SK-N-MC (cell line): ENCODE measurements at regions not wholly inside any gene's neighbourhood (a gene's known extent, or its start where the extent isn't known, plus 50 kb on each side); places are given as distances from the start of the nearest gene placed in this dataset.

Source experiments
- DNase-seq: peaks from one replicate; pipeline ENCODE4 v3.0.0-alpha.2; 2011; ENCODE audit warnings: low read depth, low spot score
- H3K27ac ChIP-seq: fragments of 200-600 bp; sonication (generic); 2 replicates; pipeline ENCODE4 v1.5.1; 2016; ENCODE audit warnings: mixed run types
- H3K36me3 ChIP-seq: fragments of 200-600 bp; sonication (generic); 2 replicates; pipeline ENCODE4 v1.6.1; 2017; ENCODE audit warnings: antibody characterized with exemption, low read length, mixed read lengths; ENCODE audit not compliant: insufficient read depth
- H3K4me3 ChIP-seq: fragments of 200-600 bp; sonication (generic); 2 replicates; pipeline ENCODE4 v1.5.1; 2016
- H3K9ac ChIP-seq: fragments of 200-600 bp; sonication (generic); 2 replicates; pipeline ENCODE4 v1.8.0; 2017; ENCODE audit warnings: mixed run types, mixed read lengths; ENCODE audit not compliant: insufficient read length
- H3K9me3 ChIP-seq: fragments of 200-600 bp; sonication (generic); 2 replicates; pipeline ENCODE4 v1.6.1; 2017; ENCODE audit warnings: low read depth, mild to moderate bottlenecking, antibody characterized with exemption, low read length, moderate library complexity, mixed read lengths
- EZH2 ChIP-seq: fragments of 200-600 bp; sonication (generic); IDR thresholded peaks from one replicate; pipeline ENCODE4 v1.6.1; 2017; ENCODE audit warnings: antibody characterized with exemption
- FOXP2 ChIP-seq: optimal IDR thresholded peaks from 2 replicates; pipeline ENCODE3; 2011; ENCODE audit warnings: mild to moderate bottlenecking, moderate library complexity; ENCODE audit not compliant: insufficient read depth; ENCODE audit errors: extremely low read length, control extremely low read depth
- POLR2AphosphoS5 ChIP-seq: IDR thresholded peaks from 2 replicates; pipeline ENCODE4 v1.6.1; 2012; ENCODE audit warnings: mild to moderate bottlenecking, low read depth, low read length, borderline replicate concordance

DNA sequence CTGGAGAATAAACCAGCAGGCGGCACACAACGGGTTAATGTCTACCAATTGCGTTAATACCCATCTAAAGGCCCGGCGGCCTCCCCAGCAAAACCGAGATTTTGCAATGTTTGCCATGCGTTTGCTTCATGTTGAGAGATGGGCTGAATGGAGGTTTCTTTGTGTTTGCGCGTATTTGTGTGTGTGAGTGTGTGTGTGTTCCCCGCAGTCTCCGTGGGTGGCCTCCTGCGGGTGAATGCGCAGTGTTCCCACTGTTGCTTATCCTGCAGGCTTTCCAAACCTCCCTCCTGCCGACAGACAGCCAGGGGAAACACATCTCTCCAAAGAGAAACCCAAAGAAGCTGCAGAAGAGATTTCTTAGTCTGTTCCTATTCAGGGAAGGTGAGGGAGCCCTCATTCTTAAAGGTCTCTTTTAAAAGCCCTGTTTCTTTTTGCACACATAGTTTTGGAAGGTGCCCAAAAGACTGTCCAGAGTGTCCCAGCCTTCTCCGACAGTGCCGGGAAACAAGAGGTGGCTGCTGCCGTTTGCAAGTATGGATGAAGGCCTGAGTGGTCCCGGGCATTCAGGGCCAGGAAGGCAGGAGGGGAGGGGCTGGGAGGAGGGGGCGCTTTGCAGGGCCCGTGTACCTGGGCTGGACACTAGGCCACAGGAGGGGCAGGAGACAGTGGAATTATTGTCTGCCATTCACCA lies 103.8 kb upstream of the ERCC6L2 start:
- Histone ChIP-seq H3K4me3 (peak overlapping the region; percentile 63), H3K9me3 (no peaks in the 10 kb centered on the region), H3K27ac (peak overlapping the region; percentile 78), H3K36me3 (no peaks in the 10 kb centered on the region), H3K9ac (no peak overlapping the region)
- DNase-seq, result no peak
- peak; percentile 63 for TF ChIP-seq FOXP2
- TF ChIP-seq POLR2AphosphoS5, result no peak

GRCh38 chr9:95770653-95771131 lies 104.8 kb upstream of the ERCC6L2 start:
- TF ChIP-seq FOXP2, result no peak
- no peak for TF ChIP-seq POLR2AphosphoS5
- TF ChIP-seq EZH2, result no peak
- DNase-seq, result no peak
- Histone ChIP-seq H3K36me3 (no peaks in the 10 kb centered on the region), H3K4me3 (no peak overlapping the region), H3K9ac (no peak overlapping the region), H3K9me3 (no peaks in the 10 kb centered on the region), H3K27ac (peak overlapping the region; percentile 78; the same call in 1 of the 2 replicates)

GRCh38 chr9:95769909-95770433 lies 105.5 kb upstream of the ERCC6L2 start:
- Histone ChIP-seq H3K4me3 (no peak overlapping the region), H3K27ac (no peak overlapping the region)

DNA sequence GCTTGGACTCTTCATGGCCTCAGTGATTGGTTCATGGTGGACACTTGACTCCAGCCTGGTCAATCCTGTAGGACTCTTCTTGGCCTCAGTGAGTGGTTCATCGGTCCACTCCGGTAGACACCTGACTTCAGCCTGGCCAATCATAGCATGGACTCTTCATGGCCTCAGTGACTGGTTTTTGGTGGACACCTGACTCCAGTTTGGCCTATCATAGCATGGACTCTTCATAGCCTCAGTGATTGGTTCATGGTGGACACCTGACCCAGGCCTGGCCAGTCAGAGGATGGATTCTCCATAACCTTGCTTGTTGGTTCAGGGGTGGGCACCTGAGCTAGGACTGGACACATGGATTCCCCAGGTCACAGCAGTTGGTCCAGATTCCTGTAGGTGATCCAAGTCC lies 106.0 kb upstream of the ERCC6L2 start:
- H3K4me3 ChIP-seq, result no peak overlapping the region
- TF ChIP-seq POLR2AphosphoS5 (no peak), EZH2 (no peak)
- H3K9ac ChIP-seq, result no peak overlapping the region
- no peak overlapping the region for H3K27ac ChIP-seq
- H3K36me3 ChIP-seq, result no peaks in the 10 kb centered on the region
- no peaks in the 10 kb centered on the region for H3K9me3 ChIP-seq
- no peak for DNase-seq

More at GRCh38 chr9:95769909-95770433, 105.5 kb upstream of the ERCC6L2 start:
- Histone ChIP-seq H3K36me3 (no peaks in the 10 kb centered on the region), H3K9me3 (no peaks in the 10 kb centered on the region), H3K9ac (no peak overlapping the region)
- no peak for DNase-seq
- TF ChIP-seq EZH2, result no peak
- TF ChIP-seq POLR2AphosphoS5, result no peak
- no peak for TF ChIP-seq FOXP2

GRCh38 chr9:95766906-95767305 lies 108.6 kb upstream of the ERCC6L2 start:
- H3K36me3 ChIP-seq, result no peaks in the 10 kb centered on the region
- H3K27ac ChIP-seq, result no peak overlapping the region
- DNase-seq, result no peak
- no peak overlapping the region for H3K4me3 ChIP-seq
- H3K9me3 ChIP-seq, result no peaks in the 10 kb centered on the region
- H3K9ac ChIP-seq, result no peak overlapping the region
- TF ChIP-seq FOXP2 (no peak), POLR2AphosphoS5 (no peak), EZH2 (no peak)

- H3K9ac ChIP-seq, result no peak overlapping the region
- no peak overlapping the region for H3K4me3 ChIP-seq
- TF ChIP-seq FOXP2 (no peak), POLR2AphosphoS5 (no peak), EZH2 (no peak)
- H3K9me3 ChIP-seq, result no peaks in the 10 kb centered on the region
- no peak overlapping the region for H3K27ac ChIP-seq
- DNase-seq, result no peak
- no peaks in the 10 kb centered on the region for H3K36me3 ChIP-seq
These were observed 110.8 kb upstream of the ERCC6L2 start for GRCh38 chr9:95764533-95765319.

GRCh38 chr9:95763983-95764382 lies 111.5 kb upstream of the ERCC6L2 start:
- no peaks in the 10 kb centered on the region for H3K36me3 ChIP-seq
- H3K4me3 ChIP-seq, result no peak overlapping the region
- no peak overlapping the region for H3K9ac ChIP-seq
- DNase-seq, result no peak
- no peak overlapping the region for H3K27ac ChIP-seq
- TF ChIP-seq EZH2 (no peak), FOXP2 (no peak), POLR2AphosphoS5 (no peak)
- no peaks in the 10 kb centered on the region for H3K9me3 ChIP-seq

GRCh38 chr9:95763006-95763405 lies 112.5 kb upstream of the ERCC6L2 start:
- H3K36me3 ChIP-seq, result no peaks in the 10 kb centered on the region
- H3K4me3 ChIP-seq, result no peak overlapping the region
- TF ChIP-seq EZH2 (no peak), FOXP2 (no peak), POLR2AphosphoS5 (no peak)

More at GRCh38 chr9:95763006-95763405, 112.5 kb upstream of the ERCC6L2 start:
- Histone ChIP-seq H3K27ac (no peak overlapping the region), H3K9me3 (no peaks in the 10 kb centered on the region), H3K9ac (no peak overlapping the region)
- no peak for DNase-seq
